IPS-NIHi7 (cell line): ENCODE measurements at regions not wholly inside any gene's neighbourhood (a gene's known extent, or its start where the extent isn't known, plus 50 kb on each side); places are given as distances from the start of the nearest gene placed in this dataset.
"Not testable (repeated sequence)": the region's sequence is repeated elsewhere in the genome, so short reads cannot be mapped to it uniquely, and the experiment has no call there.

Experiments
- DNase-seq: peaks from one replicate; pipeline ENCODE4 v3.0.0; 2012; ENCODE audit warnings: mixed read lengths; ENCODE audit errors: extremely low spot score

- no peak for DNase-seq
Measured at GRCh38 chr11:41713030-41713429, 253.6 kb upstream of the LRRC4C start.

GRCh38 chr11:41714101-41714500, 254.6 kb upstream of the LRRC4C start:
- no peak for DNase-seq

GRCh38 chr11:41716862-41717261, 257.4 kb upstream of the LRRC4C start:
- DNase-seq = no peak

GRCh38 chr11:41720761-41721160, 261.3 kb upstream of the LRRC4C start:
- no peak for DNase-seq

- not testable (repeated sequence) for DNase-seq
Measured at GRCh38 chr11:41728161-41728560, 268.7 kb upstream of the LRRC4C start.

- no peak for DNase-seq
Measured at GRCh38 chr11:41775296-41775695, 315.8 kb upstream of the LRRC4C start.

- DNase-seq = no peak
Measured at GRCh38 chr11:41779401-41779960, 320.0 kb upstream of the LRRC4C start.

GRCh38 chr11:41781441-41781840, 322.0 kb upstream of the LRRC4C start:
- no peak for DNase-seq

- DNase-seq = no peak
Measured at GRCh38 chr11:41784513-41785335, 325.3 kb upstream of the LRRC4C start.

- no peak for DNase-seq
Measured at GRCh38 chr11:41786087-41786486, 326.6 kb upstream of the LRRC4C start.

- DNase-seq = no peak
Measured at GRCh38 chr11:41788177-41788576, 328.7 kb upstream of the LRRC4C start.

- no peak for DNase-seq
Measured at GRCh38 chr11:41789376-41789775, 329.9 kb upstream of the LRRC4C start.

- DNase-seq = no peak
Measured at GRCh38 chr11:41795004-41795403, 335.6 kb upstream of the LRRC4C start.

- DNase-seq = no peak
Measured at GRCh38 chr11:41799754-41800153, 340.3 kb upstream of the LRRC4C start.

- no peak for DNase-seq
Measured at GRCh38 chr11:41803895-41804294, 344.4 kb upstream of the LRRC4C start.

GRCh38 chr11:41816396-41816795, 356.9 kb upstream of the LRRC4C start:
- DNase-seq = no peak

GRCh38 chr11:41824287-41824686, 364.8 kb upstream of the LRRC4C start:
- not testable (repeated sequence) for DNase-seq

- no peak for DNase-seq
Measured at GRCh38 chr11:41826085-41826484, 366.6 kb upstream of the LRRC4C start.

- DNase-seq = no peak
Measured at GRCh38 chr11:41836431-41836830, 377.0 kb upstream of the LRRC4C start.

GRCh38 chr11:41842673-41843072, 383.2 kb upstream of the LRRC4C start:
- DNase-seq = no peak

GRCh38 chr11:41845066-41845465, 385.6 kb upstream of the LRRC4C start:
- DNase-seq = peak; percentile 9

GRCh38 chr11:41848349-41848748, 388.9 kb upstream of the LRRC4C start:
- no peak for DNase-seq

GRCh38 chr11:41849250-41849649, 389.8 kb upstream of the LRRC4C start:
- DNase-seq = no peak

- DNase-seq = no peak
Measured at GRCh38 chr11:41851743-41852142, 392.3 kb upstream of the LRRC4C start.
